ENCODE measurements at regions not wholly inside any gene's neighbourhood (a gene's known extent, or its start where the extent isn't known, plus 50 kb on each side); places are given as distances from the start of the nearest gene placed in this dataset.

DNA sequence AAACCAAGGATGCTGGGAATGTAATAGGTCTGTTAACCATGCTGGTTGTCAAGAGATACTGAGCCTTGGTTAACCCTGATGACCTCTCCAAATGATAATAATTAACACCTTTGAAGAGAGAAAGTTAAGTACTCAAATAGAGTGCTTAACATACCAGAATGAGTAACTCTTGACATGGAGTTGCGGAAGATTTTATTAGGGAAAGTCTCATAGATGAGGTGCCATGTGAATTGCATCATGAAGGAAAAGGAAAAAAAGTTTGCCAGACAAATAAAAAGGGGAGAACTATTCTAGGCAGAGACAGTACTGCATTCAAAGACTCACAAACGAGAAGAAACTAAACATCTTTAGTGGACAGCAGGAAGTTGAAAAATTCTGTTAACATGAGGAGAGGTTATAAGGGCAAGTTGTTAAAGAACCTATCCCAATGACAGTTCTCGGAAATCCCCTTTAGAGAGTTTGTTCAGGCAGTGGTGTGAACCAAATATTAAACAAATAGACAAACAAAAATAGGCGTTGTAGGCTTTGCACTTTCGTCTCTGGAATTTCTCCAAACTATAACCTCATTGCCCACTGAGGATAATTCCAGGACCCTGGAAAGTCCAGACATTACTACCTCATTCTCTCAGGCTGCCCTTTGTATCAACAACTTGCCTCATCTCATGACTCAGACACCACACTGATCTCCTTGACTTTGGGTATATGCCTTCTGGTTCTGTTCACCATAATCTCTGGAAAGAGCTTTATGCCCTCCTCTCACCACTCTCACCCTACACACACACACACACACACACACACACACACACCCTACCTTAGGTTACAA lies 435.0 kb downstream of the GXYLT1 start:
- intact Hi-C loops (cut with DNase I; ENCODE audit: low total_unique reads) = no loop called here
- Histone ChIP-seq H3K36me3 (ENCODE audit: low read depth, missing control alignments) (no peaks in the 10 kb centered on the region), H3K4me3 (no peak overlapping the region), H3K27me3 (no peaks in the 10 kb centered on the region), H3K27ac (no peak overlapping the region), H3K4me1 (no peaks in the 10 kb centered on the region), H3K9me3 (no peaks in the 10 kb centered on the region)
- WGBS, 2 donors = 68 to 69% methylated on average over 5 of the region's 5 CpGs
- DNase-seq = no peak
- TF ChIP-seq, protein P1, sequence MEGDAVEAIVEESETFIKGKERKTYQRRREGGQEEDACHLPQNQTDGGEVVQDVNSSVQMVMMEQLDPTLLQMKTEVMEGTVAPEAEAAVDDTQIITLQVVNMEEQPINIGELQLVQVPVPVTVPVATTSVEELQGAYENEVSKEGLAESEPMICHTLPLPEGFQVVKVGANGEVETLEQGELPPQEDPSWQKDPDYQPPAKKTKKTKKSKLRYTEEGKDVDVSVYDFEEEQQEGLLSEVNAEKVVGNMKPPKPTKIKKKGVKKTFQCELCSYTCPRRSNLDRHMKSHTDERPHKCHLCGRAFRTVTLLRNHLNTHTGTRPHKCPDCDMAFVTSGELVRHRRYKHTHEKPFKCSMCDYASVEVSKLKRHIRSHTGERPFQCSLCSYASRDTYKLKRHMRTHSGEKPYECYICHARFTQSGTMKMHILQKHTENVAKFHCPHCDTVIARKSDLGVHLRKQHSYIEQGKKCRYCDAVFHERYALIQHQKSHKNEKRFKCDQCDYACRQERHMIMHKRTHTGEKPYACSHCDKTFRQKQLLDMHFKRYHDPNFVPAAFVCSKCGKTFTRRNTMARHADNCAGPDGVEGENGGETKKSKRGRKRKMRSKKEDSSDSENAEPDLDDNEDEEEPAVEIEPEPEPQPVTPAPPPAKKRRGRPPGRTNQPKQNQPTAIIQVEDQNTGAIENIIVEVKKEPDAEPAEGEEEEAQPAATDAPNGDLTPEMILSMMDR (IDR thresholded peaks at IDR 0.05) = no peak
- no peak for TF ChIP-seq POLR2A (IDR thresholded peaks at IDR 0.05)

DNA sequence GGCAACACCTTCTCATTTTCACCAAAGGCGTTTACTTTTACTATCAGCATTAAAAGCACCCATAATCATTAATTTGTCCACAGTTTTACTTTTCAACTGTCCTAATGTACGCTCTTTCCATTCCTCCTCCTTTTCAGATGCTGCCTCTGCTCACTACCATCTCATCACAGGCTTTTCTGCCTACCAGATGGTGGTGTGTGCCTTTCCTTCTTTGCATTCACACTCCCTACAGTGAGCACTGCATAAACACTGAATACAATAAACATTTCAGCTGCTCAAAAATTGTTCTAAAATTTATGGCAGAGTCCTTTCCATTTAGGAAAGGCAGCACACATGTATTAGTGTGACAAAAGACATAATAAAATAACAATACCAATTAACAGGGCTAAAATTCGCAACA lies 435.7 kb downstream of the GXYLT1 start:
- no peaks in the 10 kb centered on the region for H3K36me3 ChIP-seq (ENCODE audit: low read depth, missing control alignments)
- intact Hi-C loops (cut with DNase I; ENCODE audit: low total_unique reads) = no loop called here
- WGBS, 2 donors = 85 to 86% methylated on average over 3 of the region's 3 CpGs

DNA sequence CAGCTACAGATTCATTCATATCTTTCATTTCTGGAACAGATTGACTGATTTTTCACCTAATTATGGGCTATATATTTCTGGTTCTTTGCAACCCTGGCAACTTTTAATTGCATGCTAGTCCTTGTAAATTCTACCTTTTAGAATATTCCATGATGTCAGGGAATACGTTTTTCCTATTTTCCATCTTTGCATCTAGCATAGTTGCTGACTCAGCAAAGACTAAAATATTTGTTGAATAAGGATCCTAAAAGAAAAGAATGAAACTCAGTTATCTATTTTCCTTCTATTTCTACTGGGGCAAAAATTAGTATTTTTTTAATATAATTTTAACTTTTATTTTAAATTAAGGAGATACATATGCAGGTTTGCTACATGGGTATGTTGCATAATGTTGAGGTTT lies 438.3 kb downstream of the GXYLT1 start:
- Histone ChIP-seq H3K4me1 (no peaks in the 10 kb centered on the region), H3K9me3 (no peaks in the 10 kb centered on the region), H3K4me3 (no peak overlapping the region), H3K27me3 (no peaks in the 10 kb centered on the region), H3K27ac (no peak overlapping the region), H3K36me3 (ENCODE audit: low read depth, missing control alignments) (no peaks in the 10 kb centered on the region)
- intact Hi-C loops (cut with DNase I; ENCODE audit: low total_unique reads) = no loop called here
- TF ChIP-seq, protein P1 (IDR thresholded peaks at IDR 0.05) = no peak
- no peak for TF ChIP-seq POLR2A (IDR thresholded peaks at IDR 0.05)
- 71 to 87% methylated on average over 1 of the region's 1 CpG for WGBS, 2 donors
- no peak for DNase-seq

More for the DNA sequence above, 435.7 kb downstream of the GXYLT1 start:
- Histone ChIP-seq H3K4me1 (no peaks in the 10 kb centered on the region), H3K9me3 (no peaks in the 10 kb centered on the region), H3K4me3 (no peak overlapping the region), H3K27me3 (no peaks in the 10 kb centered on the region), H3K27ac (no peak overlapping the region)
- DNase-seq = no peak
- TF ChIP-seq, protein P1 (IDR thresholded peaks at IDR 0.05) = no peak
- no peak for TF ChIP-seq POLR2A (IDR thresholded peaks at IDR 0.05)

DNA sequence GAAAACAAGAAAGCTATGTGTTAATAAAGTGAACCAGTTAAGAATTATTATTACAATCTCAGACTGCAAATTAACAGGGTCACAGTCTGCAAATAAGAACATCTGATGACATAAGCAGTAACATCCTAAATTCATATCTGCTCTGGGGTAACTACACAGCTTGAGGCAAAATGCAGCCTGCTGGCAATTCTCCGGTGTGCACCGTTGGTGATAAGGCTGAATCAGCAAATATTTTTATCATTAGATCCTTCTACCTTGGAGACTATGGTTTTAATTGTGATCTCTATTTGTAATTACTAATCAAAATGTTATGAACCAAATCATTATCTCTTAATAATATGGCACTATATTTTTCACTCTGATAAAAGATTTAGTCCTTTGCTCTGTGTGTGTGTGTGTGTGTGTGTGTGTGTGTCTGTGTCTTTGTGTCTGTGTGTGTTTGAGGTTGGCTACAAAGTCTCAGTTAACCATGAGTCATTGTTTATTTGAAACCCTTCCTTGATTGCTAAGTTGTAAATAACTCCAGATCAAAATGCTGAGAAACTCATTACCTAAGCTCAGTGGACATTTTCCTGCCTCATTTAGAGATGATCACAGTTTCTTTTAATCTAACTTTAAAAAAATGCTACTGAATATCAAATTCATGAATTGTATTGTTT lies 442.6 kb downstream of the GXYLT1 start:
- WGBS, 2 donors = 66 to 76% methylated on average over 2 of the region's 2 CpGs
- no peaks in the 10 kb centered on the region for H3K36me3 ChIP-seq (ENCODE audit: low read depth, missing control alignments)
- no peak for TF ChIP-seq POLR2A (IDR thresholded peaks at IDR 0.05)
- TF ChIP-seq, protein P1 (IDR thresholded peaks at IDR 0.05) = no peak
- no peaks in the 10 kb centered on the region for H3K27me3 ChIP-seq
- no peaks in the 10 kb centered on the region for H3K4me1 ChIP-seq
- H3K27ac ChIP-seq = no peak overlapping the region
- no peak for DNase-seq
- H3K4me3 ChIP-seq = no peak overlapping the region
- intact Hi-C loops (cut with DNase I; ENCODE audit: low total_unique reads) = no loop called here
- H3K9me3 ChIP-seq = no peaks in the 10 kb centered on the region
